ENCODE measurements at regions not wholly inside any gene's neighbourhood (a gene's known extent, or its start where the extent isn't known, plus 50 kb on each side); places are given as distances from the start of the nearest gene placed in this dataset.

DNA sequence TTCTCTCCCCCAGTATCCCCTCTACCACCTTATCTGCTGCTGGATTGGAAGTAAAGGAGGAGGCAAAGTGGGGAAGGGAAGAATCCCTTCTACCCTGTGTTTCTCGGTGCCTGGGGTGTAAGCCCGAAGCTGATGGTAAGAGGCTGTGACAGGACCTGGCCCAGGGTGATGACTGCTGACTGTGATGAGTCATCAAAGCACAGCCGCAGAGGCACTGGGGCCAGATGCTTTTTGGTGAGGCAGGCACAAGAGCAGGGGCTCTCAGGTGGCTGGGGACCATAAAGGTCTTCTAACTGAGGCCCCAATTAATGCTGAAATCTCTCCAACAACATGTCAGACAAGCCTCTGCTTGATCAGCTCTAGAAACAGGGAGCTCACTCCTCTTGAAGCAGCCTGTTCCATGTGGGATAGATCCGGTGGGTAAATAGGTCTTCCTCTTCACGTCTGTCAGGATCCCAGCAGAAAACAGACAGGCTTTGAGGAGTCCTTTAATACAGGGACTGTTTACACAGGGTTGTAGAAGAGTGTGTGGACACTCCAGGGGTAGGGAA is 86.1 kb upstream of the PCBD1 start:
- peaks cover 28% of the 10 kb centered on the region for H3K27me3 Mint-ChIP-seq (ENCODE audit: low read depth)
- no peak overlapping the region for H3K27ac Mint-ChIP-seq
- H3K4me3 Mint-ChIP-seq: no peak overlapping the region
- H3K4me1 Mint-ChIP-seq: peaks cover 11% of the 10 kb centered on the region
- TF ChIP-seq, protein P1, sequence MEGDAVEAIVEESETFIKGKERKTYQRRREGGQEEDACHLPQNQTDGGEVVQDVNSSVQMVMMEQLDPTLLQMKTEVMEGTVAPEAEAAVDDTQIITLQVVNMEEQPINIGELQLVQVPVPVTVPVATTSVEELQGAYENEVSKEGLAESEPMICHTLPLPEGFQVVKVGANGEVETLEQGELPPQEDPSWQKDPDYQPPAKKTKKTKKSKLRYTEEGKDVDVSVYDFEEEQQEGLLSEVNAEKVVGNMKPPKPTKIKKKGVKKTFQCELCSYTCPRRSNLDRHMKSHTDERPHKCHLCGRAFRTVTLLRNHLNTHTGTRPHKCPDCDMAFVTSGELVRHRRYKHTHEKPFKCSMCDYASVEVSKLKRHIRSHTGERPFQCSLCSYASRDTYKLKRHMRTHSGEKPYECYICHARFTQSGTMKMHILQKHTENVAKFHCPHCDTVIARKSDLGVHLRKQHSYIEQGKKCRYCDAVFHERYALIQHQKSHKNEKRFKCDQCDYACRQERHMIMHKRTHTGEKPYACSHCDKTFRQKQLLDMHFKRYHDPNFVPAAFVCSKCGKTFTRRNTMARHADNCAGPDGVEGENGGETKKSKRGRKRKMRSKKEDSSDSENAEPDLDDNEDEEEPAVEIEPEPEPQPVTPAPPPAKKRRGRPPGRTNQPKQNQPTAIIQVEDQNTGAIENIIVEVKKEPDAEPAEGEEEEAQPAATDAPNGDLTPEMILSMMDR (IDR thresholded peaks at IDR 0.05; ENCODE audit: unreplicated experiment): no peak
- no peaks in the 10 kb centered on the region for H3K36me3 Mint-ChIP-seq
- H3K9me3 Mint-ChIP-seq: peaks cover 22% of the 10 kb centered on the region
- DNase-seq (ENCODE audit: low spot score in 2 of 2, unreplicated experiment in 2 of 2): no peak

DNA sequence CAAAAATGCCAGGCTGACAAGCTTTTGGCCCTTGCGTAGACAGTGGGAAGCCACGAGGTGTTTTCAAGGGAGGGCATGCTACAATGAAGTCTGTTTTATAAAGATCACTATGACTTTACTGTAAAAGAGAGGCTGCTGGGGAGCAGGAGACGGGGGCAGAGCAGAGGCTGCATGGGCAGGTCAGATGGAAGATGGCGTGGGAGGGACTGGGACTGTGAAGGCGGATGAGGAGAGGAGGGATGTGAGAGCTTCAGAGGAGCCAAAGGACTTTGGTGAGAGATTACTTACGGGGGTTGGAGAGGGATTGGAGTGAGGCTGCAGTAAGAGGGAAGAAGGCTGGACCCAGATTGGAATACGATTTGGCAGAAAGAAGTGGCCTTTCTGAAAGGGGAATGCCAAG is 86.6 kb upstream of the PCBD1 start:
- TF ChIP-seq, protein P1 (IDR thresholded peaks at IDR 0.05; ENCODE audit: unreplicated experiment): no peak
- no peak for DNase-seq (ENCODE audit: low spot score in 2 of 2, unreplicated experiment in 2 of 2)
- H3K36me3 Mint-ChIP-seq: no peaks in the 10 kb centered on the region
- peaks cover 22% of the 10 kb centered on the region for H3K9me3 Mint-ChIP-seq
- H3K27ac Mint-ChIP-seq: no peak overlapping the region
- peaks cover 11% of the 10 kb centered on the region for H3K4me1 Mint-ChIP-seq
- H3K27me3 Mint-ChIP-seq (ENCODE audit: low read depth): peaks cover 28% of the 10 kb centered on the region
- no peak overlapping the region for H3K4me3 Mint-ChIP-seq

DNA sequence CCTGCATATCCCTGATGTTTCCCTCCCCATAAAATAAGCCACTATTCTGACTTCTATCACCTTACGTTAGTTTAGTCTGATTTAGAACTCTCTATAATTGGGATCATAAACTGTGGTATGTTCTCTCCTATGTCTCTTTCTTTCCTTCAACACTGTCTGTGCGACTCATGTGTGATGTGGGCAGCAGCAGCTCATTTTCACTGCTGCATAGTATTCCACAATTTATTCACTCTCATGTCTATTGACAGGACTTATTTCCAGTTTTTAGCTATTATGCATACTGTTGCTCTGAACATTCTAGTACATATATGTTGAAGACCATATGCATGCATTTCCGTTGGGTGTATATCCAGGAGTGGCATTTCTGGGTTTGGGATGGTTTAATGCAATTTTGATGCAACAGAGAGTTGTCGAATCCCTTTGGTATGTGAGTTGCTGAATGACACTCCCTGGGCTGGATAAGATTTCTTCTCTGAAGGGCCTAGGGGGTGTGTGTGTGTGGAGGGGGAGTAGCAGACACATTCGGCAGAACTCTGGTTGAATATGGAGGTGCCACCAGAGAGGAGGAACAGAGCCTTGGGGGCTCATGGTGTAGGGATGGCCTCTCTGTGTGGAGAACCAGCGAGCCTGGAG is 87.8 kb upstream of the PCBD1 start:
- Mint-ChIP-seq H3K27me3 (ENCODE audit: low read depth) (peaks cover 28% of the 10 kb centered on the region), H3K4me1 (peaks cover 11% of the 10 kb centered on the region), H3K27ac (no peak overlapping the region), H3K9me3 (peaks cover 22% of the 10 kb centered on the region), H3K36me3 (no peaks in the 10 kb centered on the region), H3K4me3 (no peak overlapping the region)
- DNase-seq (ENCODE audit: low spot score in 2 of 2, unreplicated experiment in 2 of 2): no peak
- TF ChIP-seq, protein P1 (IDR thresholded peaks at IDR 0.05; ENCODE audit: unreplicated experiment): no peak

DNA sequence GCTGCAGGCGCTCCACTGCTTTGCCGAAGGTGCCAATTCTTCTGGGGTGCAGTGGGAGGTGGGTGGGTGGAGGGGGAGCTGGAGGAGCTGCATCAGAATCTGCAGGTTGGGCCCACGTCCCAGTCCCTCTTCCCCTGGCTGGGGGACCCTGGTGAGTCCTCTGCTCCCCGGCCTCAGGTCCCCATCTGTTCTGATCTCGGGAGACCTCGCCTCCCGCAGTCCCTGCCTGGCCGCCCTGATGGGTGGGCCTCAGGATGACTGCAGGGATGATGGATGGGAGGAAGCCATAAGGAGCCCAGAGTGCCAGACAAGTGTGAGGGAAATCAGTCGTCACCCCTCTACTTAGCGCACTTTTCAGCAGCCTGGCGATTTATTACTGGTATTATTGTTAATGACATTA is 89.3 kb upstream of the PCBD1 start:
- peaks cover 11% of the 10 kb centered on the region for H3K9me3 Mint-ChIP-seq
- TF ChIP-seq, protein P1 (IDR thresholded peaks at IDR 0.05; ENCODE audit: unreplicated experiment): no peak
- DNase-seq (ENCODE audit: low spot score in 2 of 2, unreplicated experiment in 2 of 2): no peak
- peaks cover 11% of the 10 kb centered on the region for H3K4me1 Mint-ChIP-seq
- H3K27ac Mint-ChIP-seq: no peak overlapping the region
- no peaks in the 10 kb centered on the region for H3K36me3 Mint-ChIP-seq
- H3K4me3 Mint-ChIP-seq: no peak overlapping the region
- peaks cover 28% of the 10 kb centered on the region for H3K27me3 Mint-ChIP-seq (ENCODE audit: low read depth)

DNA sequence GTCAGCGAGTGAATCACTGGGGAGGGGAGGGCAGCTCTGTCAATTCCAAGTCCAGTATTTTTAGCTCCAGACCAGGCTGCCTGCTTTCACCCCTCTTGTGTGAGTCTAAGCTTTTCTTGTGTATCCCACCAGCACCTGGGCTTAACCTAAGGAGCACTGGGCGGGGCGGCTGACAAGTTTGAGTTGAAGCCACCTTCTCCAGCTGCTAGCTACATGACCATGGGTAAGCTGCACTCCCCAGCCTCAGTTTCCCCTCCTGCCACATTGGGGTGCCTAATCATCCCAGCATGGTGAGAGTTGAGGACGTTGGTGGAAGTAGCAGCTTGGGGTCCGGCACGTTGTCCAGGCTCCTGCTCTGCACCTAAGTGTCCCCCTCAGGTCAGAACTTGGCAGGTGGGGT is 89.8 kb upstream of the PCBD1 start:
- peaks cover 8% of the 10 kb centered on the region for H3K9me3 Mint-ChIP-seq
- no peak overlapping the region for H3K27ac Mint-ChIP-seq
- H3K27me3 Mint-ChIP-seq (ENCODE audit: low read depth): peaks cover 32% of the 10 kb centered on the region
- no peak for DNase-seq (ENCODE audit: low spot score in 2 of 2, unreplicated experiment in 2 of 2)
- no peak overlapping the region for H3K4me3 Mint-ChIP-seq
- H3K36me3 Mint-ChIP-seq: no peaks in the 10 kb centered on the region
- TF ChIP-seq, protein P1 (IDR thresholded peaks at IDR 0.05; ENCODE audit: unreplicated experiment): no peak
- H3K4me1 Mint-ChIP-seq: peaks cover 11% of the 10 kb centered on the region

Measured in mesothelial cell of epicardium (in vitro differentiated cells).